Kidney (tissue), 13 donors: ENCODE measurements at regions not wholly inside any gene's neighbourhood (a gene's known extent, or its start where the extent isn't known, plus 50 kb on each side); places are given as distances from the start of the nearest gene placed in this dataset.
A peak's percentile ranks its signal among the peaks of the same experiment; 100 is the strongest.

Experiments
- DNase-seq, 5 donors: peaks; one replicate each; pipeline ENCODE4 v3.0.0-alpha.2; 2013 to 2020
- FAIRE-seq: peaks from 2 replicates; lab custom pipeline; 2012; peaks lifted over from hg19 to GRCh38; lab: Jason Lieb, UNC
- H3K27ac ChIP-seq, 2 donors: one replicate each; pipeline ENCODE4 v1.7.0; 2013; ENCODE audit warnings: low read depth in 2 of 2, low read length in 2 of 2, inconsistent platforms in 1 of 2
- H3K27me3 ChIP-seq: one replicate; pipeline ENCODE4 v1.7.1; 2013; ENCODE audit warnings: low read length, inconsistent platforms; ENCODE audit not compliant: control insufficient read depth, insufficient read depth
- H3K36me3 ChIP-seq, 3 donors: one replicate each; pipeline versions ENCODE4 v1.7.0 to v1.7.1; 2013; ENCODE audit warnings: low read length in 3 of 3, control low read depth in 1 of 3, inconsistent platforms in 1 of 3; ENCODE audit not compliant: insufficient read depth in 3 of 3, control insufficient read depth in 2 of 3
- H3K4me1 ChIP-seq, 3 donors: one replicate each; pipeline versions ENCODE4 v1.7.0 to v1.7.1; 2013; ENCODE audit warnings: low read length in 3 of 3, inconsistent platforms in 1 of 3, low read depth in 1 of 3; ENCODE audit not compliant: control insufficient read depth in 2 of 3, insufficient read depth in 2 of 3
- H3K4me3 ChIP-seq, 3 donors: one replicate each; pipeline versions ENCODE4 v1.7.0 to v1.8.1; 2013; ENCODE audit warnings: low read length in 3 of 3, control low read depth in 1 of 3, inconsistent platforms in 1 of 3
- H3K9ac ChIP-seq, 3 donors: one replicate each; pipeline versions ENCODE4 v1.7.0 to v1.7.1; 2013; ENCODE audit warnings: low read length in 3 of 3, control low read depth in 1 of 3, inconsistent platforms in 1 of 3
- H3K9me3 ChIP-seq, 3 donors: one replicate each; pipeline versions ENCODE4 v1.7.0 to v1.7.1; 2013; ENCODE audit warnings: low read length in 3 of 3, control low read depth in 1 of 3, inconsistent platforms in 1 of 3; ENCODE audit not compliant: control insufficient read depth in 2 of 3, insufficient read depth in 1 of 3
- CTCF ChIP-seq: IDR thresholded peaks from 3 replicates; pipeline ENCODE4 v1.5.1; 2012; ENCODE audit warnings: mild to moderate bottlenecking, moderate library complexity, borderline replicate concordance; ENCODE audit not compliant: insufficient read depth; ENCODE audit errors: extremely low read depth
- intact Hi-C: fragments of 100-400 bp; cut with DNase I; formaldehyde crosslinking; loops from one replicate; pipeline ENCODE4 v1.11.1; 2022
- donor health status: control.
- donor health status: control.
- donor health status: control.
- donor health status: control.
- donor health status: control.
- donor health status: DM: yes; HTN: yes; CAD: no.
- donor health status: Normal renal cell carcinoma (clear cell type).

GRCh38 chr9:73073337-73074175 lies 78.1 kb upstream of the ANXA1 start:
- no peaks in the 10 kb centered on the region for H3K27me3 ChIP-seq
- no peak for TF ChIP-seq CTCF
- no peak for FAIRE-seq
- H3K9me3 ChIP-seq, result no peaks in the 10 kb centered on the region
- H3K27ac ChIP-seq, result peak overlapping the region; percentile 54
- peak overlapping the region in 1 of 3 donors; percentile 9 for H3K4me3 ChIP-seq
- no peaks in the 10 kb centered on the region for H3K36me3 ChIP-seq
- intact Hi-C loops, result no loop called here
- H3K4me1 ChIP-seq, result peaks cover 0 to 14% (median 4%) of the 10 kb centered on the region in 3 donors
- H3K9ac ChIP-seq, result no peak overlapping the region
- DNase-seq, result no peak

- H3K9me3 ChIP-seq, result no peaks in the 10 kb centered on the region
- no peaks in the 10 kb centered on the region for H3K27me3 ChIP-seq
- DNase-seq (no peak), FAIRE-seq (no peak)
- H3K36me3 ChIP-seq, result no peaks in the 10 kb centered on the region
- TF ChIP-seq CTCF, result no peak
- no peak overlapping the region for H3K9ac ChIP-seq
- intact Hi-C loops, result no loop called here
- no peak overlapping the region for H3K27ac ChIP-seq
- no peaks in the 10 kb centered on the region for H3K4me1 ChIP-seq
- H3K4me3 ChIP-seq, result no peak overlapping the region
These were observed 84.6 kb upstream of the ANXA1 start for GRCh38 chr9:73067074-73067473.

GRCh38 chr9:73065439-73065838 lies 86.2 kb upstream of the ANXA1 start:
- H3K4me3 ChIP-seq, result no peak overlapping the region
- FAIRE-seq, result no peak
- no peak overlapping the region for H3K27ac ChIP-seq
- H3K36me3 ChIP-seq, result no peaks in the 10 kb centered on the region
- H3K9me3 ChIP-seq, result no peaks in the 10 kb centered on the region
- no peaks in the 10 kb centered on the region for H3K27me3 ChIP-seq
- intact Hi-C loops, result no loop called here
- no peaks in the 10 kb centered on the region for H3K4me1 ChIP-seq
- no peak for TF ChIP-seq CTCF
- H3K9ac ChIP-seq, result no peak overlapping the region
- DNase-seq, result no peak

GRCh38 chr9:73064315-73064714 lies 87.3 kb upstream of the ANXA1 start:
- Histone ChIP-seq H3K9me3 (no peaks in the 10 kb centered on the region), H3K9ac (no peak overlapping the region), H3K27ac (no peak overlapping the region), H3K4me1 (no peaks in the 10 kb centered on the region), H3K36me3 (no peaks in the 10 kb centered on the region), H3K4me3 (no peak overlapping the region), H3K27me3 (no peaks in the 10 kb centered on the region)
- TF ChIP-seq CTCF, result no peak
- FAIRE-seq, result no peak
- no peak for DNase-seq
- intact Hi-C loops, result no loop called here
